NCI-H1105 (cell line): ENCODE measurements at regions not wholly inside any gene's neighbourhood (a gene's known extent, or its start where the extent isn't known, plus 50 kb on each side); places are given as distances from the start of the nearest gene placed in this dataset.

Experiments used
- DNase-seq: peaks from one replicate; lab custom pipeline; 2025; lab: John Stamatoyannopoulos, UW

- no peak for DNase-seq
These were observed 310.9 kb upstream of the NEBL start for GRCh38 chr10:21207852-21208646.

- no peak for DNase-seq
These were observed 308.2 kb upstream of the NEBL start for GRCh38 chr10:21205328-21205727.

GRCh38 chr10:21203473-21204107, 306.5 kb upstream of the NEBL start:
- no peak for DNase-seq

- no peak for DNase-seq
These were observed 305.8 kb upstream of the NEBL start for GRCh38 chr10:21202776-21203462.

GRCh38 chr10:21199501-21199900, 302.4 kb upstream of the NEBL start:
- no peak for DNase-seq

GRCh38 chr10:21197838-21198237, 300.7 kb upstream of the NEBL start:
- DNase-seq, result no peak

GRCh38 chr10:21196822-21197395, 299.8 kb upstream of the NEBL start:
- no peak for DNase-seq

- no peak for DNase-seq
These were observed 298.1 kb upstream of the NEBL start for GRCh38 chr10:21195252-21195651.

- DNase-seq, result no peak
These were observed 297.4 kb upstream of the NEBL start for GRCh38 chr10:21194510-21194993.

- no peak for DNase-seq
These were observed 296.1 kb upstream of the NEBL start for GRCh38 chr10:21193196-21193595.

GRCh38 chr10:21191512-21191911, 294.4 kb upstream of the NEBL start:
- no peak for DNase-seq

GRCh38 chr10:21184984-21185383, 287.9 kb upstream of the NEBL start:
- no peak for DNase-seq

GRCh38 chr10:21184216-21184615, 287.1 kb upstream of the NEBL start:
- no peak for DNase-seq

- no peak for DNase-seq
These were observed 285.9 kb upstream of the NEBL start for GRCh38 chr10:21183025-21183424.

- no peak for DNase-seq
These were observed 284.3 kb upstream of the NEBL start for GRCh38 chr10:21181451-21181850.

- DNase-seq, result no peak
These were observed 283.5 kb upstream of the NEBL start for GRCh38 chr10:21180604-21181003.

- no peak for DNase-seq
These were observed 279.9 kb upstream of the NEBL start for GRCh38 chr10:21176934-21177480.

GRCh38 chr10:21175797-21176196, 278.7 kb upstream of the NEBL start:
- no peak for DNase-seq

- no peak for DNase-seq
These were observed 277.8 kb upstream of the NEBL start for GRCh38 chr10:21174715-21175495.

- DNase-seq, result peak; percentile 33
These were observed 276.9 kb upstream of the NEBL start for GRCh38 chr10:21173802-21174714.
